ENCODE measurements at regions not wholly inside any gene's neighbourhood (a gene's known extent, or its start where the extent isn't known, plus 50 kb on each side); places are given as distances from the start of the nearest gene placed in this dataset.

DNA sequence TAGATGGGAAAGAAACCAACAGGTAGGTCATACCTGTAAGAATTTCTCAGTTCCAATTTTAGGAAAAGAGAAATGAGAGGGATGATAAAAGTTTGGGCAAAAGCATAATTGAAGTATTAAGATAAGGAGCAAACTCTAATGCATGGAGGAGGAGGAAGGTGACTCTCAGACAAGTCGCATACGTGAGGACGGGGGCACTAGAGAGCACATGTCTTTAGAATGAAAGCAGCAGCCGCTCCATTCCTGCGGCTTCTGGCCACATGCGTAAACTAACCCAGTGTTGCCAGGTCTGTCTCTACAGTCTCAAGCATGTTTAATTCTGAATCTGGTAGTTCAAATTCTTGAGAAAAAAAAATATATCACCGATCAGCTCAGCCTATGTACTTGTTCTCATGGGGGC, 371.5 kb upstream of the SLC30A5 start:
- TF ChIP-seq, protein P1, sequence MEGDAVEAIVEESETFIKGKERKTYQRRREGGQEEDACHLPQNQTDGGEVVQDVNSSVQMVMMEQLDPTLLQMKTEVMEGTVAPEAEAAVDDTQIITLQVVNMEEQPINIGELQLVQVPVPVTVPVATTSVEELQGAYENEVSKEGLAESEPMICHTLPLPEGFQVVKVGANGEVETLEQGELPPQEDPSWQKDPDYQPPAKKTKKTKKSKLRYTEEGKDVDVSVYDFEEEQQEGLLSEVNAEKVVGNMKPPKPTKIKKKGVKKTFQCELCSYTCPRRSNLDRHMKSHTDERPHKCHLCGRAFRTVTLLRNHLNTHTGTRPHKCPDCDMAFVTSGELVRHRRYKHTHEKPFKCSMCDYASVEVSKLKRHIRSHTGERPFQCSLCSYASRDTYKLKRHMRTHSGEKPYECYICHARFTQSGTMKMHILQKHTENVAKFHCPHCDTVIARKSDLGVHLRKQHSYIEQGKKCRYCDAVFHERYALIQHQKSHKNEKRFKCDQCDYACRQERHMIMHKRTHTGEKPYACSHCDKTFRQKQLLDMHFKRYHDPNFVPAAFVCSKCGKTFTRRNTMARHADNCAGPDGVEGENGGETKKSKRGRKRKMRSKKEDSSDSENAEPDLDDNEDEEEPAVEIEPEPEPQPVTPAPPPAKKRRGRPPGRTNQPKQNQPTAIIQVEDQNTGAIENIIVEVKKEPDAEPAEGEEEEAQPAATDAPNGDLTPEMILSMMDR (conservative IDR thresholded peaks at IDR 0.05; ENCODE audit: low read depth, low read length): no peak
- no peak for TF ChIP-seq EZH2 (IDR thresholded peaks at IDR 0.05; ENCODE audit: borderline replicate concordance, low read depth, low read length, poor library complexity, severe bottlenecking)
- Histone ChIP-seq H3K9me3 (ENCODE audit: low read depth, low read length, poor library complexity, severe bottlenecking) (no peaks in the 10 kb centered on the region), H3K36me3 (ENCODE audit: insufficient read depth, low read length, poor library complexity, severe bottlenecking) (no peaks in the 10 kb centered on the region), H3K27me3 (replicated peaks; ENCODE audit: insufficient read depth, low read depth, low read length, poor library complexity) (no peaks in the 10 kb centered on the region), H3K4me3 (ENCODE audit: low read depth, low read length, poor library complexity, severe bottlenecking) (no peak overlapping the region), H3K4me1 (ENCODE audit: insufficient read depth, low read length, poor library complexity, severe bottlenecking) (no peaks in the 10 kb centered on the region), H3K27ac (ENCODE audit: low read depth, low read length, poor library complexity, severe bottlenecking) (no peak overlapping the region)
- intact Hi-C loops (cut with micrococcal nuclease; ENCODE audit: unreplicated experiment): no loop called here
- ChIA-PET CTCF (no interaction called here), POLR2A (ENCODE audit: low non-redundant PET) (no interaction called here)
- no TSS peak for BruUV-seq (replicated peaks)
- DNase-seq (ENCODE audit: low spot score): no peak

DNA sequence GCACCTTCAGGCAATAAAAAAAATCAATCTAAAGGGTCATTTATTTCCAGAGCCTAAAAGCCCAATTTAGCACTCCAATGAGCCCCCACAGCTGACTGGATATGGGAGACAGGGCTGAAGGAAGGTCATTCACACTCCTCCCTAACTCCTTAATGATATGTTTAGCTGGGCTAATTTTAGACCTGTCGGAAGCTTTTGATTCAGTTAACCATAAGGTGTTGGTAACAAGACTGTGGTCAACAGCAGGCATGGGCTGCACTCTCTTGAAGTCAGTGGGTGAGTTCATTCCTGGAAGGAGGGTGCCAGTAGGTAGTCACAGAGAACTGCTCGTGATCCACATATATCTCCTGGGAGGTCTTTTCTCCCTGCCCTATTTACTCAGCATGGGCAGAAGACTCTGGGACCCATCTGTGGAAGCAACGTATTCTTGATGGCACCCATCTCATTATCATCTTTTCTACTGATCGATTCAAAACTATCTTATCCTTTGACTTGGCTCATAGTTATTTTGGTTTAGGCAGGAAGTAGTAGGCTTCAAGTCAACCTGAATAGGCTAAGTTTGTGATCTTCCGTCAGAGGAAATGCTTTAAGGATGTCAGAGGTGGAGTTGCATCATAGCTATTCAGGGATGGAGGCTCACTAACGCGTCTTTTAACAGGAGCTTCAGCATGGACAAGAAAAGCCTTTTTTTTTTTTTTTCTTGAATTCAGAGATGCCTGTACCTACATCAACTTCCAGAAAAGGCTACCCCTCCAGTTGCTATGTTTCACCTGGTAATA, 367.7 kb upstream of the SLC30A5 start:
- H3K9me3 ChIP-seq (ENCODE audit: low read depth, low read length, poor library complexity, severe bottlenecking): no peaks in the 10 kb centered on the region
- ChIA-PET POLR2A (ENCODE audit: low non-redundant PET) (no interaction called here), CTCF (interaction anchor here (0.6 kb wide), 1 partner anchor 355 kb away, joined by 4 read pairs; no protein-coding TSS in a partner anchor)
- intact Hi-C loops (cut with micrococcal nuclease; ENCODE audit: unreplicated experiment): no loop called here
- no TSS peak for BruUV-seq (replicated peaks)
- no peak for DNase-seq (ENCODE audit: low spot score)
- no peak overlapping the region for H3K27ac ChIP-seq (ENCODE audit: low read depth, low read length, poor library complexity, severe bottlenecking)
- H3K4me3 ChIP-seq (ENCODE audit: low read depth, low read length, poor library complexity, severe bottlenecking): no peak overlapping the region
- H3K36me3 ChIP-seq (ENCODE audit: insufficient read depth, low read length, poor library complexity, severe bottlenecking): no peaks in the 10 kb centered on the region
- H3K4me1 ChIP-seq (ENCODE audit: insufficient read depth, low read length, poor library complexity, severe bottlenecking): peaks cover 11% of the 10 kb centered on the region
- TF ChIP-seq EZH2 (IDR thresholded peaks at IDR 0.05; ENCODE audit: borderline replicate concordance, low read depth, low read length, poor library complexity, severe bottlenecking): no peak
- TF ChIP-seq, protein P1 (conservative IDR thresholded peaks at IDR 0.05; ENCODE audit: low read depth, low read length): no peak
- no peaks in the 10 kb centered on the region for H3K27me3 ChIP-seq (replicated peaks; ENCODE audit: insufficient read depth, low read depth, low read length, poor library complexity)

DNA sequence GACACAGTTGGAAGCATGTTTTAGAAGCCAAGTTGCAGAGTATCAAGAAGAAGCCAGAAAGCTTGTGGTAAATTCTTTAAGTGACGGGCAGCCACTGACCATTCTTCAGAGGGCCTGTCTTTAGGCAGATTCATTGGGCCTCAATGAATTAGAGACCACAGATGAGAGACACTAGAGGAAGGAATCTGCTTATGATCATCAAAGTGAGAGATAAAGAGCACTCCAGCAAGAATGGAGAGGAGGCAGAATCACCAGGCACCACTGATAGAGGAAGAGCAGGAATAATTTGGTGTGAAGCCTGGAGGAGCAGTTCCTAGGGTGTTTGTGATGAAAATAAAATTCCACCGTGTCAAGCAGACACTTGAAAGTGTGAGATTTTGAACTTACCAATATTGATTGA, 365.9 kb upstream of the SLC30A5 start:
- no peaks in the 10 kb centered on the region for H3K9me3 ChIP-seq (ENCODE audit: low read depth, low read length, poor library complexity, severe bottlenecking)
- POLR2A ChIA-PET (ENCODE audit: low non-redundant PET): no interaction called here
- CTCF ChIA-PET: no interaction called here
- DNase-seq (ENCODE audit: low spot score): no peak
- BruUV-seq (replicated peaks): no TSS peak
- no peak for TF ChIP-seq EZH2 (IDR thresholded peaks at IDR 0.05; ENCODE audit: borderline replicate concordance, low read depth, low read length, poor library complexity, severe bottlenecking)
- TF ChIP-seq, protein P1 (conservative IDR thresholded peaks at IDR 0.05; ENCODE audit: low read depth, low read length): no peak
- no peaks in the 10 kb centered on the region for H3K36me3 ChIP-seq (ENCODE audit: insufficient read depth, low read length, poor library complexity, severe bottlenecking)
- no peak overlapping the region for H3K27ac ChIP-seq (ENCODE audit: low read depth, low read length, poor library complexity, severe bottlenecking)
- intact Hi-C loops (cut with micrococcal nuclease; ENCODE audit: unreplicated experiment): no loop called here
- peaks cover 17% of the 10 kb centered on the region for H3K4me1 ChIP-seq (ENCODE audit: insufficient read depth, low read length, poor library complexity, severe bottlenecking)
- no peaks in the 10 kb centered on the region for H3K27me3 ChIP-seq (replicated peaks; ENCODE audit: insufficient read depth, low read depth, low read length, poor library complexity)
- no peak overlapping the region for H3K4me3 ChIP-seq (ENCODE audit: low read depth, low read length, poor library complexity, severe bottlenecking)

Data from A673 (cell line).